HepG2 (cell line): ENCODE measurements at regions not wholly inside any gene's neighbourhood (a gene's known extent, or its start where the extent isn't known, plus 50 kb on each side); places are given as distances from the start of the nearest gene placed in this dataset.

ENCODE experiments used
- ATAC-seq: fragments of 200-7000 bp; cut with Tn5 transposase; 3 replicates; pipeline ENCODE4 v1.9.1; 2020; ENCODE audit warnings: mild to moderate bottlenecking, moderate library complexity
- BruUV-seq: library from RNA; stranded (reverse); fragments of 400-500 nt; replicated peaks from 2 replicates; lab custom pipeline; 2021; lab: Mats Ljungman, UMichigan
- CTCF ChIA-PET: fragments of 300-600 bp; formaldehyde crosslinking; extraction: SDS; loops from one replicate; lab custom pipeline; 2021; ENCODE audit warnings: low total read pairs, inconsistent platforms, low intra/inter-chr PET ratio; lab: Yijun Ruan, JAX
- POLR2A ChIA-PET: fragments of 350-600 bp; sonication (Branson Sonifier 250); formaldehyde crosslinking; loops from one replicate; lab custom pipeline; 2020; ENCODE audit warnings: antibody characterized with exemption, inconsistent platforms; lab: Yijun Ruan, JAX
- DNase-seq: peaks from one replicate; pipeline ENCODE4 v3.0.0-alpha.2; 2015; ENCODE audit warnings: low spot score
- FAIRE-seq: peaks from 3 replicates; lab custom pipeline; 2011; peaks lifted over from hg19 to GRCh38; lab: Jason Lieb, UNC
- H2AFZ ChIP-seq: one replicate; pipeline ENCODE4 v1.6.1; 2011; ENCODE audit warnings: low read length, inconsistent platforms
- H3K27ac ChIP-seq: fragments of 300-600 bp; 3 replicates; pipeline ENCODE4 v1.8.0; 2011; ENCODE audit warnings: mixed run types, mild to moderate bottlenecking, mixed read lengths, low read length, inconsistent platforms; ENCODE audit not compliant: insufficient read depth; ENCODE audit errors: extremely low read length
- H3K27me3 ChIP-seq, 2 experiments: fragments of 200-600 bp in 1 of 2; 2 replicates in 1 of 2; 3 replicates in 1 of 2; pipeline versions ENCODE4 v1.6.0 to v1.8.0; 2011; ENCODE audit warnings: low read length in 2 of 2, mild to moderate bottlenecking in 2 of 2, moderate library complexity in 2 of 2, inconsistent platforms in 1 of 2; ENCODE audit not compliant: insufficient read depth in 2 of 2, control insufficient read depth in 1 of 2
- H3K36me3 ChIP-seq, 2 experiments: fragments of 200-600 bp in 1 of 2; replicated peaks in 1 of 2; 2 replicates in 1 of 2; 3 replicates in 1 of 2; pipeline versions ENCODE4 v1.5.1 to v1.8.0; 2011; ENCODE audit warnings: low read length in 2 of 2, inconsistent platforms in 1 of 2; ENCODE audit not compliant: insufficient read depth in 2 of 2, control insufficient read depth in 1 of 2
- H3K4me1 ChIP-seq: 2 replicates; pipeline ENCODE4 v1.5.1; 2012; ENCODE audit warnings: low read length, inconsistent platforms; ENCODE audit not compliant: insufficient read depth
- H3K4me2 ChIP-seq: 2 replicates; pipeline ENCODE4 v1.6.0; 2011; ENCODE audit warnings: low read depth, low read length, inconsistent platforms
- H3K4me3 ChIP-seq, 3 experiments: fragments of 200-600 bp in 1 of 3; sonication (generic), shearing (Covaris generic) in 1 of 3; replicated peaks in 1 of 3; 2 replicates each; pipeline ENCODE4 v1.5.1; 2011 to 2016; ENCODE audit warnings: low read length in 3 of 3, inconsistent platforms in 2 of 3, low read depth in 2 of 3, mild to moderate bottlenecking in 2 of 3, control low read depth in 1 of 3, mixed read lengths in 1 of 3; ENCODE audit not compliant: insufficient read depth in 1 of 3
- H3K79me2 ChIP-seq: one replicate; pipeline ENCODE4 v1.6.1; 2011; ENCODE audit warnings: low read length, inconsistent platforms; ENCODE audit not compliant: insufficient read depth
- H3K9ac ChIP-seq: 2 replicates; pipeline ENCODE4 v1.6.0; 2011; ENCODE audit warnings: mild to moderate bottlenecking, low read depth, low read length, inconsistent platforms; ENCODE audit not compliant: insufficient read depth
- H3K9me3 ChIP-seq: 2 replicates; pipeline ENCODE4 v1.5.1; 2012; ENCODE audit warnings: mild to moderate bottlenecking, low read length
- H4K20me1 ChIP-seq: 2 replicates; pipeline ENCODE4 v1.6.0; 2011; ENCODE audit warnings: inconsistent platforms, mild to moderate bottlenecking, low read length, moderate library complexity; ENCODE audit not compliant: insufficient read depth
- BCLAF1 ChIP-seq: fragments of 450-650 bp; IDR thresholded peaks from 2 replicates; pipeline ENCODE4 v1.6.1; 2017; ENCODE audit warnings: mild to moderate bottlenecking
- CBX2 ChIP-seq, 2 experiments: fragments of 200-600 bp in 1 of 2; sonication (generic); formaldehyde crosslinking in 1 of 2; IDR thresholded peaks; 2 replicates each; pipeline versions ENCODE4 v1.7.0 to v1.8.1; 2018 to 2022; ENCODE audit warnings: low read depth in 2 of 2, low read length in 1 of 2, mild to moderate bottlenecking in 1 of 2, missing genetic modification reagents in 1 of 2
- FOXO1 ChIP-seq: sonication (generic); formaldehyde crosslinking; IDR thresholded peaks from 2 replicates; pipeline ENCODE4 v1.4.0; 2020; ENCODE audit warnings: missing genetic modification reagents
- HDAC2 ChIP-seq: sonication (generic); formaldehyde crosslinking; IDR thresholded peaks from 2 replicates; pipeline ENCODE4 v1.4.0; 2020; ENCODE audit warnings: missing genetic modification reagents
- MEIS1 ChIP-seq: sonication (generic); formaldehyde crosslinking; IDR thresholded peaks from 2 replicates; pipeline ENCODE4 v1.9.0; 2021; ENCODE audit warnings: mild to moderate bottlenecking, missing genetic modification reagents, moderate library complexity, borderline replicate concordance
- NR0B2 ChIP-seq: sonication (generic); formaldehyde crosslinking; IDR thresholded peaks from 2 replicates; pipeline ENCODE4 v1.4.0; 2020; ENCODE audit warnings: mild to moderate bottlenecking, missing genetic modification reagents
- PRPF4 ChIP-seq: fragments of 200-400 bp; formaldehyde crosslinking; IDR thresholded peaks from 2 replicates; pipeline ENCODE4 v1.6.1; 2016; ENCODE audit warnings: low read length, low read depth; ENCODE audit not compliant: poor library complexity, severe bottlenecking
- SAFB2 ChIP-seq: sonication (generic); formaldehyde crosslinking; IDR thresholded peaks from 2 replicates; pipeline ENCODE4 v1.5.1; 2020; ENCODE audit warnings: missing genetic modification reagents, low read depth, mild to moderate bottlenecking, borderline replicate concordance
- SRSF4 ChIP-seq: fragments of 200-400 bp; formaldehyde crosslinking; IDR thresholded peaks from one replicate; pipeline ENCODE4 v1.6.1; 2018; ENCODE audit warnings: mild to moderate bottlenecking, low read depth, low read length, moderate library complexity; ENCODE audit not compliant: poor library complexity, severe bottlenecking
- TEF ChIP-seq: sonication (generic); formaldehyde crosslinking; IDR thresholded peaks from 2 replicates; pipeline ENCODE4 v1.5.0; 2020; ENCODE audit warnings: missing genetic modification reagents
- ZNF331 ChIP-seq: sonication (generic); formaldehyde crosslinking; IDR thresholded peaks from 2 replicates; pipeline ENCODE4 v1.4.0; 2020; ENCODE audit warnings: missing genetic modification reagents
- ZNF549 ChIP-seq: sonication (generic); formaldehyde crosslinking; IDR thresholded peaks from 2 replicates; pipeline ENCODE4 v1.5.0; 2020; ENCODE audit warnings: missing genetic modification reagents
- ZNF850 ChIP-seq: sonication (generic); formaldehyde crosslinking; conservative IDR thresholded peaks from 2 replicates; pipeline ENCODE4 v1.9.0; 2021; ENCODE audit warnings: mild to moderate bottlenecking, missing genetic modification reagents
- WGBS: methylation state at CpG from one replicate; pipeline ENCODE4 v1.1.6; 2017; ENCODE audit warnings: low lambda C conversion rate; 5-methylcytosine and 5-hydroxymethylcytosine counted together
- in situ Hi-C: cut with HindIII; loops from 2 replicates; pipeline ENCODE4 v1.10.0; 2017; ENCODE audit warnings: low pct_unique_long_range_greater_than_20kb; ENCODE audit not compliant: extremely low pct_ligation_motif_present
- intact Hi-C: fragments of 100-400 bp; cut with micrococcal nuclease; formaldehyde crosslinking; loops from one replicate; pipeline ENCODE4 v1.10.0; 2022; ENCODE audit not compliant: unreplicated experiment

DNA sequence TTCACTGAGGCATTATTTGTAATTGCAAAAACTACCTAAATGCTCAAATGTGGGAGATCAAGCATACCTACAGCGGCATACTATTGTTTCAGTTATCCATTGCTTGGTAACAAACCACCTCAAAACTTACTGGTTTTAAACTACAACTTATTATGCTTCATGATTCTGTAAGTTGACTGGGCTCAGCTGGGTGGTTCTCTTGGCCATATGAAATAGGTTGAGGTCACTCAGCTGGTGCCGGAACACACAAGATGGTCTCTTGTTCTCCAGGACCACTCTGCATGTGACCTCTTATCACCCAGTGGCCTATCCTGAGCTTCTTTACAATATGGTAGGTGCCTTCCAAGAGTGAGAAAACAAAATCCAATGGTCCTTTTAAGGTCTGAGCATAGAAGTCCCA, 195.4 kb upstream of the FGGY start:
- no peak overlapping the region for H3K4me2 ChIP-seq
- TF ChIP-seq BCLAF1 (no peak), ZNF331 (peak; percentile 98)
- TF ChIP-seq, all 625 proteins: peak for 1
- Histone ChIP-seq H3K27me3 (peaks cover 0 to 3% of the 10 kb centered on the region in 2 experiments; a peak in 1 of 5 replicates), H3K27ac (no peak overlapping the region), H3K36me3 (no peaks in the 10 kb centered on the region), H2AFZ (no peak overlapping the region), H3K9me3 (no peaks in the 10 kb centered on the region), H3K4me3 (no peak overlapping the region), H3K4me1 (peaks cover 9% of the 10 kb centered on the region), H4K20me1 (no peaks in the 10 kb centered on the region), H3K79me2 (no peaks in the 10 kb centered on the region), H3K9ac (no peak overlapping the region)
- intact Hi-C loops, result no loop called here
- FAIRE-seq, result no peak
- ATAC-seq, result no peak
- ChIA-PET CTCF (no interaction called here), POLR2A (no interaction called here)
- in situ Hi-C loops, result no loop called here
- BruUV-seq, result no TSS peak
- WGBS, result 50% methylated on average over 2 of the region's 2 CpGs
- no peak for DNase-seq

DNA sequence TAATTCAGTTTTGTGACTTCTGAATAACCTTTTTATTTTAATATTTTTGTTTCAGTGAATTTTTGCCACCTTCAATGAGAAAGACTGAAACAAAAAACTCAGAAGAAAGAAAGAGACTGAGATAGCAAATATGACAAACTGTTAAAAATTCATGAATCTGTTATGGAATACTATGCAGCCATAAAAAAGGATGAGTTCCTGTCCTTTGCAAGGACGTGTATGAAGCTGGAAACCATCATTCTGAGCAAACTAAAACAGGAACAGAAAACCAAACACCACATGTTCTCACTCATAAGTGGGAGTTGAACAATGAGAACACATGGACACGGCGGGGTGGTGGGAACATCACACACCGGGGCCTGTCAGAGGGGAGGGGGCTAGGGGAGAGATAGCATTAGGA, 193.4 kb upstream of the FGGY start:
- H3K27me3 ChIP-seq, result peaks cover 0 to 3% of the 10 kb centered on the region in 2 experiments; a peak in 1 of 5 replicates
- intact Hi-C loops (no loop called here), in situ Hi-C loops (no loop called here)
- H3K9me3 ChIP-seq, result no peaks in the 10 kb centered on the region
- no peaks in the 10 kb centered on the region for H3K79me2 ChIP-seq
- no peaks in the 10 kb centered on the region for H3K36me3 ChIP-seq
- no peak overlapping the region for H3K4me3 ChIP-seq
- no peaks in the 10 kb centered on the region for H4K20me1 ChIP-seq
- H3K4me1 ChIP-seq, result peaks cover 9% of the 10 kb centered on the region
- WGBS, result 71% methylated on average over 4 of the region's 4 CpGs
- ATAC-seq (no peak), FAIRE-seq (no peak), DNase-seq (no peak)
- H3K4me2 ChIP-seq, result no peak overlapping the region
- no peak overlapping the region for H3K9ac ChIP-seq
- H2AFZ ChIP-seq, result no peak overlapping the region
- ChIA-PET POLR2A (no interaction called here), CTCF (no interaction called here)
- no peak overlapping the region for H3K27ac ChIP-seq
- no TSS peak for BruUV-seq
- TF ChIP-seq SAFB2 (CRISPR knock-in tag) (no peak), PRPF4 (no peak), TEF (CRISPR knock-in tag) (no peak), NR0B2 (CRISPR knock-in tag) (no peak), MEIS1 (no peak), ZNF549 (CRISPR knock-in tag) (no peak), ZNF850 (no peak), SRSF4 (no peak), FOXO1 (no peak), CBX2 (IDR thresholded peaks at IDR 0.05; ENCODE audit: low read depth, low read length) (no peak), CBX2 (CRISPR knock-in tag; IDR thresholded peaks at IDR 0.05; ENCODE audit: low read depth) (no peak), HDAC2 (CRISPR knock-in tag) (no peak)
